AG09319 (cell line): ENCODE measurements at regions not wholly inside any gene's neighbourhood (a gene's known extent, or its start where the extent isn't known, plus 50 kb on each side); places are given as distances from the start of the nearest gene placed in this dataset.

ENCODE experiments used
- DNase-seq: peaks from one replicate; pipeline ENCODE4 v3.0.0-alpha.2; 2010; ENCODE audit warnings: low read depth; ENCODE audit errors: extremely low read depth
- CTCF ChIP-seq: IDR thresholded peaks from 2 replicates; pipeline ENCODE4 v1.5.1; 2011; ENCODE audit warnings: low read depth, mild to moderate bottlenecking, inconsistent platforms, low read length, moderate library complexity

- no peak for DNase-seq
- TF ChIP-seq CTCF, result no peak
Measured at GRCh38 chr7:64407148-64407547, 93.4 kb downstream of the ZNF736 start.
